DND-41 (cell line): ENCODE measurements at regions not wholly inside any gene's neighbourhood (a gene's known extent, or its start where the extent isn't known, plus 50 kb on each side); places are given as distances from the start of the nearest gene placed in this dataset.

Experiments used
- ATAC-seq: fragments of 200-7000 bp; cut with Tn5 transposase; 3 replicates; pipeline ENCODE4 v1.9.1; 2021; ENCODE audit warnings: low read depth; ENCODE audit not compliant: insufficient read depth
- DNase-seq: peaks from one replicate; pipeline ENCODE4 v3.0.0-alpha.2; 2020
- H2AFZ ChIP-seq: 2 replicates; pipeline ENCODE4 v1.6.0; 2012; ENCODE audit warnings: low read depth, low read length
- H3K27ac ChIP-seq: 2 replicates; pipeline ENCODE4 v1.5.1; 2012; ENCODE audit warnings: low read length, inconsistent platforms
- H3K27me3 ChIP-seq: fragments of 200-600 bp; sonication (generic); 2 replicates; pipeline ENCODE4 v1.6.0; 2012; ENCODE audit warnings: low read length, mild to moderate bottlenecking, inconsistent platforms; ENCODE audit not compliant: insufficient read depth, poor library complexity
- H3K36me3 ChIP-seq: 2 replicates; pipeline ENCODE4 v1.5.1; 2012; ENCODE audit warnings: low read length, inconsistent platforms; ENCODE audit not compliant: insufficient read depth
- H3K4me1 ChIP-seq: 2 replicates; pipeline ENCODE4 v1.5.1; 2012; ENCODE audit warnings: mild to moderate bottlenecking, low read length; ENCODE audit not compliant: insufficient read depth
- H3K4me2 ChIP-seq: 2 replicates; pipeline ENCODE4 v1.6.0; 2012; ENCODE audit warnings: mild to moderate bottlenecking, moderate library complexity, low read length, inconsistent platforms; ENCODE audit not compliant: insufficient read depth
- H3K4me3 ChIP-seq, 2 experiments: fragments of 200-600 bp in 1 of 2; shearing (Covaris generic) in 1 of 2; 2 replicates each; pipeline ENCODE4 v1.5.1; 2012 to 2016; ENCODE audit warnings: inconsistent platforms in 2 of 2, low read length in 2 of 2, mild to moderate bottlenecking in 2 of 2, low read depth in 1 of 2, moderate library complexity in 1 of 2
- H3K79me2 ChIP-seq: 2 replicates; pipeline ENCODE4 v1.6.0; 2012; ENCODE audit warnings: low read length, inconsistent platforms; ENCODE audit not compliant: insufficient read depth
- H3K9ac ChIP-seq: 2 replicates; pipeline ENCODE4 v1.6.0; 2012; ENCODE audit warnings: low read depth, mild to moderate bottlenecking, inconsistent platforms, low read length, moderate library complexity
- H3K9me3 ChIP-seq: 2 replicates; pipeline ENCODE4 v1.5.1; 2012; ENCODE audit warnings: low read length, moderate library complexity, mild to moderate bottlenecking, inconsistent platforms; ENCODE audit not compliant: insufficient read depth, severe bottlenecking
- H4K20me1 ChIP-seq: 2 replicates; pipeline ENCODE4 v1.6.0; 2012; ENCODE audit warnings: low read length; ENCODE audit not compliant: insufficient read depth
- EZH2 ChIP-seq: IDR thresholded peaks from 3 replicates; pipeline ENCODE4 v1.6.1; 2012; ENCODE audit warnings: borderline replicate concordance, low read depth, mild to moderate bottlenecking, moderate library complexity, low read length, inconsistent platforms; ENCODE audit not compliant: severe bottlenecking
- TF ChIP-seq, protein P1 (sequence below): IDR thresholded peaks from 2 replicates; pipeline ENCODE4 v1.5.1; 2012; ENCODE audit warnings: borderline replicate concordance, low read length, moderate library complexity, mild to moderate bottlenecking; ENCODE audit not compliant: poor library complexity, severe bottlenecking; ENCODE audit errors: extremely low read depth

DNA sequence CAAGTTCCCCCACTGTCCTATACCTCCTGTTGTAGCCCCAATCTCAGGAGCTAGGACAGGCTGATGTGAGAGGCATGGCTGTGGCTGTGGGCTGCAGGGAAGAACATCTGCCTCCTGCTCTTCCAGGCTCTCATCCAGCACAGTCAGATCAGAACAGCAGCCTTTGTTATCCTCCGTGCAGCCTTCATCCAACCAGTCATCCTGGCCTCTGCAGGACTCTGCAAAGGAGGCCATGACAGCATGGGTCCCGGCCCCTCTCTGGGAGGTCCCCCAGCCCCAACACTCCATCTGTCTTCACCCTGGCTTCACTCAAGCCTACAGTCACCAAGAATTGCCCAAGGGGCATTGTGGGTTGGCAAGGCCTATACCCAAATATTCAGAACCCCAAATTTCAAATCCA lies 223.2 kb upstream of the COPS8 start:
- no peak for ATAC-seq
- no peak overlapping the region for H3K4me3 ChIP-seq
- no peaks in the 10 kb centered on the region for H3K9me3 ChIP-seq
- no peak for DNase-seq
- no peaks in the 10 kb centered on the region for H3K36me3 ChIP-seq
- H2AFZ ChIP-seq = no peak overlapping the region
- no peaks in the 10 kb centered on the region for H4K20me1 ChIP-seq
- no peaks in the 10 kb centered on the region for H3K79me2 ChIP-seq
- peaks cover 6% of the 10 kb centered on the region for H3K27me3 ChIP-seq
- H3K9ac ChIP-seq = no peak overlapping the region
- H3K4me2 ChIP-seq = no peak overlapping the region
- H3K27ac ChIP-seq = no peak overlapping the region
- H3K4me1 ChIP-seq = no peaks in the 10 kb centered on the region
- TF ChIP-seq, protein P1, sequence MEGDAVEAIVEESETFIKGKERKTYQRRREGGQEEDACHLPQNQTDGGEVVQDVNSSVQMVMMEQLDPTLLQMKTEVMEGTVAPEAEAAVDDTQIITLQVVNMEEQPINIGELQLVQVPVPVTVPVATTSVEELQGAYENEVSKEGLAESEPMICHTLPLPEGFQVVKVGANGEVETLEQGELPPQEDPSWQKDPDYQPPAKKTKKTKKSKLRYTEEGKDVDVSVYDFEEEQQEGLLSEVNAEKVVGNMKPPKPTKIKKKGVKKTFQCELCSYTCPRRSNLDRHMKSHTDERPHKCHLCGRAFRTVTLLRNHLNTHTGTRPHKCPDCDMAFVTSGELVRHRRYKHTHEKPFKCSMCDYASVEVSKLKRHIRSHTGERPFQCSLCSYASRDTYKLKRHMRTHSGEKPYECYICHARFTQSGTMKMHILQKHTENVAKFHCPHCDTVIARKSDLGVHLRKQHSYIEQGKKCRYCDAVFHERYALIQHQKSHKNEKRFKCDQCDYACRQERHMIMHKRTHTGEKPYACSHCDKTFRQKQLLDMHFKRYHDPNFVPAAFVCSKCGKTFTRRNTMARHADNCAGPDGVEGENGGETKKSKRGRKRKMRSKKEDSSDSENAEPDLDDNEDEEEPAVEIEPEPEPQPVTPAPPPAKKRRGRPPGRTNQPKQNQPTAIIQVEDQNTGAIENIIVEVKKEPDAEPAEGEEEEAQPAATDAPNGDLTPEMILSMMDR = no peak
- no peak for TF ChIP-seq EZH2

DNA sequence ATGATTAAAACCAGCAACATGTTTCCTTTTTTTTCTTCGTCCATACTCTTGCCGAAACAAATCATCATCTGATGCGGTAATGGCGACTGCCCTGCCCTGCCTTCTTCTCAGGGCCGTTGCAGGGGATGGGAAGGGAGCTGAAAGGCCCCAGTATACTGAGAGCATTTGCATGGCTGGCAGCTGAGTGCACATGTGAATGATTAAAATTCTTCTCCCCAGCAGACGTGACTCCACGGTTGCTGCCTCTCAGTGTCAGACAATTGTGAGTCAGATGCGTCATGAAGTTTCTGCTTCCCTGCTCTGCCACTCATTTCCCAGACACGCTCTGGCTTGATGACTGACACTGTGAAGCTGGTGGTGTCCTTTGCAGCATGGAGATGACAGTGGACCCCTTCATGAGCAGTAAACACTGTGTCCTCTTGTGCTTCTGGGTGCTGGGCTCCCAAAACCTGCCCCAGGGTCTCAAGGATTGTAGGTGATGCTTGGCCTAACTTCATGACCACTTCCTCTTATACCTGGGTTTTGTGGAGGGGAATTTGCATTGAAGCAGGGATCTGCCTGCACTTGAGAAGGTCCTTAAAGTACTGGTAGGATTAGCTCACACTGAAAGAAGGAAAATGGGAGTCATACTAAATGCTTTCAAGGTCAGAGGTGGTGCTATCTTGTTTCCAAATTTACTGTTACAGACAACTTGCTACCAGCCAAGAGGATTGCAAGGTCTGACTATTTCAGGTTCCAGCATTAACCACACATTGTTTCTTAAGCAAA lies 222.5 kb upstream of the COPS8 start:
- Histone ChIP-seq H4K20me1 (no peaks in the 10 kb centered on the region), H3K27ac (no peak overlapping the region), H3K4me2 (no peak overlapping the region), H2AFZ (no peak overlapping the region), H3K27me3 (peaks cover 6% of the 10 kb centered on the region), H3K79me2 (no peaks in the 10 kb centered on the region), H3K9me3 (no peaks in the 10 kb centered on the region), H3K36me3 (no peaks in the 10 kb centered on the region), H3K4me1 (no peaks in the 10 kb centered on the region), H3K4me3 (no peak overlapping the region), H3K9ac (no peak overlapping the region)
- no peak for TF ChIP-seq EZH2
- TF ChIP-seq, protein P1 = no peak
- DNase-seq (no peak), ATAC-seq (no peak)

DNA sequence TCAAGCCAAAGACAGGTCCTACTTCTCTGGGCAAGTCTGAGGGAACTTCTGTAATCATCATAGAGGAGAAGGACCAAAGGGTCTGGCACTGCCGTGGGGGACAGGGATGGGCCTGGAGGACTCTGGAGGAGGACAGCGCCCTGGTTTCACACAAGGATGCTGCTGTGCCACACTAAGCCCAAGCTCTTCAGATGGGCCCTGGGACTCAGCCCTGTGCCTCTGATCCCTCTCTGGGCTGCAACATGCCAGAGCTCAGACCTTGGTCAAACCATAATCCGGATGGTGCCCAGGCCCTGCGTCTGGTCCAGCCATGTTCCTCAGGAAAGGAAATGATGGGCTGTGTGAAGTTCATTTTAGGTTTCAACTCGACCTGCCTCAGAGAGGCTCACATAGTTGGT lies 222.0 kb upstream of the COPS8 start:
- H3K9ac ChIP-seq = no peak overlapping the region
- no peaks in the 10 kb centered on the region for H3K79me2 ChIP-seq
- DNase-seq = no peak
- no peak overlapping the region for H3K27ac ChIP-seq
- no peak for ATAC-seq
- no peak overlapping the region for H2AFZ ChIP-seq
- no peak overlapping the region for H3K4me3 ChIP-seq
- no peak overlapping the region for H3K4me2 ChIP-seq
- no peaks in the 10 kb centered on the region for H3K4me1 ChIP-seq
- no peaks in the 10 kb centered on the region for H4K20me1 ChIP-seq
- TF ChIP-seq, protein P1 = no peak
- no peak for TF ChIP-seq EZH2
- H3K36me3 ChIP-seq = no peaks in the 10 kb centered on the region
- no peaks in the 10 kb centered on the region for H3K9me3 ChIP-seq
- peaks cover 4% of the 10 kb centered on the region for H3K27me3 ChIP-seq
